GM13976 (cell line): ENCODE measurements at regions not wholly inside any gene's neighbourhood (a gene's known extent, or its start where the extent isn't known, plus 50 kb on each side); places are given as distances from the start of the nearest gene placed in this dataset.

Source experiments
- DNase-seq: peaks from one replicate; pipeline ENCODE4 v3.0.0; 2012; ENCODE audit warnings: low spot score
- in situ Hi-C: fragments of 300-500 bp; cut with MboI; formaldehyde crosslinking; loops from one replicate; pipeline ENCODE4 v1.12.0; 2022; ENCODE audit warnings: low sequenced_read_pairs, mixed read lengths, inconsistent platforms; ENCODE audit not compliant: unreplicated experiment
- TF ChIP-seq, protein P1 (sequence below): IDR thresholded peaks from 2 replicates; pipeline ENCODE4 v1.5.1; 2012; ENCODE audit warnings: borderline replicate concordance, mild to moderate bottlenecking; ENCODE audit not compliant: insufficient read depth; ENCODE audit errors: extremely low read depth, missing control alignments, control extremely low read depth

DNA sequence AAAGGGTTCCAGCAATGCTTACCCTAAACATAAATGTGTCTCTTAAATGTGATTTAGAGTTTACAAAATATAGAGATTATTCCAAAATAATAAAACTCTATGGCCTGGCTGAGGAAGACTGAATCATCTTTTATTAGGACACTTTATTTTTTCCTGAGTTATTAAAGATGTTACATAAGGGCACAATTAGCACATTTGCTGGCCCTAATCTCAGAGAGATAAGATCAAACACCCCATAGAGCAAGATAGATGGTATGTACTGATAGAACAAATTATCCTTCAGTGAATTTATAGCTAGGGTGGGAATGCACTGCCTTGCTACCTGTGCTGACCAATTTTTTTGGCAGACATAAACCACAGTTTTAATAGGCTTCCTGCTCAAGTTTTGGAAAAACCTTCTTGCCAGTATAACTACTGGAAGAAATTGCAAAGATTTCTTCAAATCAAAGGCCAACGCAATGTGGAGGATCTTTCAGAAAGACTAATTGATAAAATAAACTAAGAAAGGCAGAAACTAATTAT is 367.1 kb upstream of the MPDZ start:
- TF ChIP-seq, protein P1, sequence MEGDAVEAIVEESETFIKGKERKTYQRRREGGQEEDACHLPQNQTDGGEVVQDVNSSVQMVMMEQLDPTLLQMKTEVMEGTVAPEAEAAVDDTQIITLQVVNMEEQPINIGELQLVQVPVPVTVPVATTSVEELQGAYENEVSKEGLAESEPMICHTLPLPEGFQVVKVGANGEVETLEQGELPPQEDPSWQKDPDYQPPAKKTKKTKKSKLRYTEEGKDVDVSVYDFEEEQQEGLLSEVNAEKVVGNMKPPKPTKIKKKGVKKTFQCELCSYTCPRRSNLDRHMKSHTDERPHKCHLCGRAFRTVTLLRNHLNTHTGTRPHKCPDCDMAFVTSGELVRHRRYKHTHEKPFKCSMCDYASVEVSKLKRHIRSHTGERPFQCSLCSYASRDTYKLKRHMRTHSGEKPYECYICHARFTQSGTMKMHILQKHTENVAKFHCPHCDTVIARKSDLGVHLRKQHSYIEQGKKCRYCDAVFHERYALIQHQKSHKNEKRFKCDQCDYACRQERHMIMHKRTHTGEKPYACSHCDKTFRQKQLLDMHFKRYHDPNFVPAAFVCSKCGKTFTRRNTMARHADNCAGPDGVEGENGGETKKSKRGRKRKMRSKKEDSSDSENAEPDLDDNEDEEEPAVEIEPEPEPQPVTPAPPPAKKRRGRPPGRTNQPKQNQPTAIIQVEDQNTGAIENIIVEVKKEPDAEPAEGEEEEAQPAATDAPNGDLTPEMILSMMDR = no peak
- in situ Hi-C loops = no loop called here
- no peak for DNase-seq

DNA sequence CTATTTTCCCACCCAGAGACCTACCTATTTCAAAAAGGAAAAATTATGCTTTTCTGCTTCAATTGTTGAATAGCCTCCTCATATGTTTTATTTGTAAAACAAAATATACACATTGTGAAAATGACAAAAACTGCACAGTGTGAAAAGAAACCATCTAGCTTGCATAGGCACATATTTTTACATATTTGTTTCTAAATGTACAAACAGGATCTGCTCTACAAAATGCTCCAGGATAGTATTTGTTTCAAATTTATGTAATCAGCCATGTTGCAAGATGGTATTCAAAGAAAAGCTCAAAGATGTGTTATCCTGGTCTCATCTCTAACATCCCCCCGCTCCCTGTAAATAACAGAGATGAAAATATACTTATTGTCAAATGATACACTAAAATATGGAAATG is 366.1 kb upstream of the MPDZ start:
- DNase-seq = no peak
- TF ChIP-seq, protein P1 = no peak
- in situ Hi-C loops = no loop called here

DNA sequence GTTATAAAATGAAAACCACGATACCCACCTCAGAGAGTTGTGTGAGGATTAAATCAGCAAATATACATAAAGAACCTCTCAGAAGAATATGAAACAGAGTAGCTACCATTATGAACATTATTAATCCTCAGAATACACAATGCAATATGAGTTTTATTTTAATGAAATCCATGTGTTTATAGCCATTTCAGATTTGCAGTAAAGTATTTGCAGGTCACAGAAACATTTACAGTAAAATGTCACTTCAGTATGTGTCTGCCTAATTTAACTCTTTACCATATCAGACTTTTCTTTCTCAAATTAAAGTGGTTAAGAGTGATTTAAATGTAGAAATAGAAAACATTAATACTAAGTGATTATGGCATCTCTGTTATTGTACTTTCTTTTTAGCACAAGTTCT is 365.2 kb upstream of the MPDZ start:
- no peak for DNase-seq
- TF ChIP-seq, protein P1 = no peak
- in situ Hi-C loops = no loop called here

DNA sequence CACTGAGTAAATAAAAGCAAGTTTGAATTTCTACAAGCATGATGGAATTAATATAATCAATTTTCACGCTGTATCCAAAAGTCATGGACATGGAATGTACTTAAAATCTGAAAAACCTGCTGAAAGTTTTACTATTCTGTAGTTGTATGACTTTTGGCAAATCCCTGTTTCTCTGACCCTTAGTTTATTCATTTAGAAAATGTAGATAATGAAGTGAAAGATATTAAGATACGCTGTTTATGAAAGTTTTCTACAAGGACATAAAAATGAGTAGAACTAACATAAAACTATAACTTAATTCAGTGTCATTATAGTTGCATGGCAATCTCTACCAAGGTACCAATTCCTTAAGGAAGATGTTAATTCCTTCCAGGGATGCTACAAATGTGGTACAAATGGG is 363.2 kb upstream of the MPDZ start:
- in situ Hi-C loops = no loop called here
- no peak for DNase-seq
- TF ChIP-seq, protein P1 = no peak

DNA sequence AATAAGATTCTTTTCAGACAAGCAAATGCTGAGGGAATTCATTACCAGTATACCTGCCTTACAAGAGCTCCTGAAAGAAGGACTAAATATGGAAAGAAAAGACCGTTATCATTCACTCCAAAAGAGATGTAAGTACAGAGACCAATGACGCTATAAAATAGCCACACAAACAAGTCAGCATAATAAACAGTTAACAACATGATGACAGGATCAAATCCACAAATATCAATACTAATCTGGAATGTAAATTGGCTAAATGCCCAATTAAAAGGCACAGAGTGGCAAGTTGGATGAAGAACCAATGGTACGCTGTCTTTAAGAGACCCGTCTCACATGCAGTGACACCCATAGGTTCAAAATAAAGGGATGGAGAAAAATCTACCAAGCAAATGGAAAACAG is 349.6 kb upstream of the MPDZ start:
- in situ Hi-C loops = no loop called here
- DNase-seq = no peak
- TF ChIP-seq, protein P1 = no peak

DNA sequence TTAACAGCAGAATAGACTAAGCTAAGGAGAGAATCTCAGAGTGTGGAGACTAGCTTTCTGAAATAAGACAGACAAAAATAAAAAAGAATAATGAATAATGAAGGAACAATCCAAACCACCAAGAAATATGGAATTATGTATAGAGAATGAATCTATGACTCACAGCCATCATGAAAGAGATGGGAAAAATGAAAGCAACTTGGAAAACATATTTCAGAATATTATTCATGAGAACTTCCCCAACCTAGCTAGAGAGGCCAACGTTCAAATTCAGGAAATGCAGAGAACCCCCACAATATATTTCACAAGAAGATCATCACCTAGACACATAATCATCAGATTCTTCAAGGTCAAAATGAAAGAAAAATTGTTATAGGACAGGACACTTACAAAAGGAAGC is 349.0 kb upstream of the MPDZ start:
- in situ Hi-C loops = no loop called here
- DNase-seq = no peak
- TF ChIP-seq, protein P1 = no peak

DNA sequence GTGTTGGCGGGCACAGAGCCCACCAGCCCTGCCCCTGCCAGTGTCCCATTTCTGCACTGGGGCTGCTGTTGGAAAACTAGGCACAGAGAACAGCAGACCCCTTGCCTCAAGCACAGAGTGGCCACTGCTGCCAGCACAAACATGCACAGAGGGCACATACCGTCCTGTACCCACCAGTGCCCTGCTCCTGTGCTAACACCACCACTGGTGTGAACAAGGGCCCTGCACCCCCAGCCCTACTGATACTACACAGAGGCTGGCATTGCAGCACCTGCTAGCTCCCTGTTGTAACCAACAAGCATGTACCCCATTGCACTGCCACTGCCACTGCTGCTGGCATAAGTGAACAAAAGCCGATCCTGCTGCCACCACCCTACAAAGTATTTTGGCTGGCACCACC is 348.0 kb upstream of the MPDZ start:
- DNase-seq = no peak
- TF ChIP-seq, protein P1 = no peak
- in situ Hi-C loops = no loop called here
